ENCODE measurements at regions not wholly inside any gene's neighbourhood (a gene's known extent, or its start where the extent isn't known, plus 50 kb on each side); places are given as distances from the start of the nearest gene placed in this dataset.

DNA sequence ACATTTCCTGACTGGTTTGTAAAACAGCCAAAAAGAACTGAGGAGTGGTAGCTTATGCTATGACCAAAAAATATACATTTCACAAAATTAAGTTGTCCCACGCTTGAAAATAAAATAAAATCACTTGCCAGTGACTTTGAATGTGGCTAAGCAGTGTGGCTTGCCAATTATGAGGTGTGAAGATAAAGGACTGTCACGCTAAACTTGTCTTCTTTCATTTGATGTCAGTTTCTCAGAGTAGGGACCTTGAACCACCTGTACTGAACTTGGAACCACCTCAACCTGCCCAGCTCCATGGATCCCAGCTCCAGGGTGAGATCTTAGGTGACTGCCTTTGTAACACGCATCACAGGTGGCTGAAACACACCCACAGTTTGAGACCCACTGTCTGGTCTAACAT, 113.7 kb upstream of the TBL1X start:
- no peaks in the 10 kb centered on the region for H3K36me3 ChIP-seq (ENCODE audit: insufficient read depth, low read length)
- H3K4me3 ChIP-seq (ENCODE audit: low read length, poor library complexity, severe bottlenecking), result no peak overlapping the region
- TF ChIP-seq EZH2phosphoT487 (IDR thresholded peaks at IDR 0.05; ENCODE audit: borderline replicate concordance), result no peak
- no peak for TF ChIP-seq CTCF (conservative IDR thresholded peaks at IDR 0.05; ENCODE audit: low read length)
- H4K20me1 ChIP-seq (ENCODE audit: insufficient read depth, low read length, poor library complexity, severe bottlenecking), result no peaks in the 10 kb centered on the region
- no peak overlapping the region for H3K9ac ChIP-seq (ENCODE audit: low read depth, low read length, poor library complexity, severe bottlenecking)
- no peaks in the 10 kb centered on the region for H3K79me2 ChIP-seq (ENCODE audit: insufficient read depth, low read length)
- H3K4me2 ChIP-seq (ENCODE audit: low read depth, low read length, poor library complexity, severe bottlenecking), result no peak overlapping the region
- no peaks in the 10 kb centered on the region for H3K27me3 ChIP-seq (ENCODE audit: insufficient read depth, low read length, poor library complexity, severe bottlenecking)
- H2AFZ ChIP-seq (ENCODE audit: low read length), result no peak overlapping the region
- H3K4me1 ChIP-seq (ENCODE audit: insufficient read depth, low read length, poor library complexity, severe bottlenecking), result peaks cover 37% of the 10 kb centered on the region
- H3K9me3 ChIP-seq (ENCODE audit: insufficient read depth, low read depth, low read length), result no peaks in the 10 kb centered on the region
- no peaks in the 10 kb centered on the region for H3F3A ChIP-seq (ENCODE audit: low read depth)
- no peaks in the 10 kb centered on the region for H3K9me2 ChIP-seq (replicated peaks; ENCODE audit: low read depth, low read length)

GRCh38 chrX:9352243-9352642, 112.6 kb upstream of the TBL1X start:
- Histone ChIP-seq H3K4me2 (ENCODE audit: low read depth, low read length, poor library complexity, severe bottlenecking) (peak overlapping the region; percentile 69), H3K9me3 (ENCODE audit: insufficient read depth, low read depth, low read length) (no peaks in the 10 kb centered on the region), H3K4me3 (ENCODE audit: low read length, poor library complexity, severe bottlenecking) (peak overlapping the region; percentile 66), H2AFZ (ENCODE audit: low read length) (0 out of 2 replicates have a peak overlapping the region, but pooled peaks have one; percentile 20), H3K4me1 (ENCODE audit: insufficient read depth, low read length, poor library complexity, severe bottlenecking) (peaks cover 40% of the 10 kb centered on the region), H3K9me2 (replicated peaks; ENCODE audit: low read depth, low read length) (no peaks in the 10 kb centered on the region), H3K9ac (ENCODE audit: low read depth, low read length, poor library complexity, severe bottlenecking) (peak overlapping the region; percentile 65), H3K27me3 (ENCODE audit: insufficient read depth, low read length, poor library complexity, severe bottlenecking) (no peaks in the 10 kb centered on the region), H3K36me3 (ENCODE audit: insufficient read depth, low read length) (no peaks in the 10 kb centered on the region), H4K20me1 (ENCODE audit: insufficient read depth, low read length, poor library complexity, severe bottlenecking) (no peaks in the 10 kb centered on the region), H3F3A (ENCODE audit: low read depth) (no peaks in the 10 kb centered on the region), H3K79me2 (ENCODE audit: insufficient read depth, low read length) (no peaks in the 10 kb centered on the region)
- TF ChIP-seq CTCF (conservative IDR thresholded peaks at IDR 0.05; ENCODE audit: low read length) (no peak), EZH2phosphoT487 (IDR thresholded peaks at IDR 0.05; ENCODE audit: borderline replicate concordance) (no peak)

DNA sequence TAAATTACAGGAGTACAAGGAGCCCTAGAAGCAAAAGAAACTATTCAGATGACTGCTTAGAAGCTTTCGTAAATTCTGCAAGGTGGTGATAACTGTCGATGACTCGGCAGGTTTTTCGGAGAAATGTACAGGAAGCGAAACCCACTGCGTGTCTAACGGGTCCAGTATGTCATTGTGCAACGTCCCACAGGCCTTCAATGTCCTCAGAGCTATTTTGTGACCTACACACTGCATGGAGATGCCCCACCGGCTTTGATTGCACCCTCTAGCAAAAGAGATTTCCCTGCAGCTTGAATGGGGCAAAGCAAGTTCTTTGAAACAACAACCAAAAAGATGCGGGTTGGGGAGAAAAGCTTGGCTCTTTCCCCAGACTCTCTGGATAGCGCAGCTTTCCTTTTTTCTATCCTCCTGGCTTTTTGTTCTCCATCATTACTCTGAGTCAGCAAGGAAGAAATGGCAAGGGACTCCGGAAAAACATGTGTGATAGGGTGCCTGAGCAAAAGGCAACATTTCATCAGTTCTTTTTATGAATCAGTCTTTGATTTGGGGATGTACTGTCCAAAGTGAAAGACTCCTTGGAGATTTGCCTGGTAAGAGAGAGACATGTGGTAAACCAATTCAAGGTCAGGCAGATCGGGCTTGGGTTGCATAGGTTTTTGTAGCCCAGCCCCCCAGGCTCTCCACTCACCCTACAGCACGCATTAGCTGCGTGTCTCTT, 112.0 kb upstream of the TBL1X start:
- peak overlapping the region; percentile 20; the same call in 1 of the 2 replicates for H2AFZ ChIP-seq (ENCODE audit: low read length)
- H3K9ac ChIP-seq (ENCODE audit: low read depth, low read length, poor library complexity, severe bottlenecking), result peak overlapping the region; percentile 65
- H3K27me3 ChIP-seq (ENCODE audit: insufficient read depth, low read length, poor library complexity, severe bottlenecking), result no peaks in the 10 kb centered on the region
- no peaks in the 10 kb centered on the region for H3F3A ChIP-seq (ENCODE audit: low read depth)
- TF ChIP-seq CTCF (conservative IDR thresholded peaks at IDR 0.05; ENCODE audit: low read length) (no peak), EZH2phosphoT487 (IDR thresholded peaks at IDR 0.05; ENCODE audit: borderline replicate concordance) (no peak)
- no peaks in the 10 kb centered on the region for H3K79me2 ChIP-seq (ENCODE audit: insufficient read depth, low read length)
- H3K4me3 ChIP-seq (ENCODE audit: low read length, poor library complexity, severe bottlenecking), result peak overlapping the region; percentile 66
- H3K9me3 ChIP-seq (ENCODE audit: insufficient read depth, low read depth, low read length), result no peaks in the 10 kb centered on the region
- H4K20me1 ChIP-seq (ENCODE audit: insufficient read depth, low read length, poor library complexity, severe bottlenecking), result no peaks in the 10 kb centered on the region
- peaks cover 44% of the 10 kb centered on the region for H3K4me1 ChIP-seq (ENCODE audit: insufficient read depth, low read length, poor library complexity, severe bottlenecking)
- peak overlapping the region; percentile 69 for H3K4me2 ChIP-seq (ENCODE audit: low read depth, low read length, poor library complexity, severe bottlenecking)
- H3K9me2 ChIP-seq (replicated peaks; ENCODE audit: low read depth, low read length), result no peaks in the 10 kb centered on the region
- no peaks in the 10 kb centered on the region for H3K36me3 ChIP-seq (ENCODE audit: insufficient read depth, low read length)
